ENCODE measurements at regions not wholly inside any gene's neighbourhood (a gene's known extent, or its start where the extent isn't known, plus 50 kb on each side); places are given as distances from the start of the nearest gene placed in this dataset.

GRCh38 chr11:79670882-79671281, 230.1 kb upstream of the TENM4 start:
- no peak overlapping the region for H3K4me3 ChIP-seq (replicated peaks in 1 of 3; ENCODE audit: insufficient read depth in 1 of 3, low read depth in 1 of 3, low read length in 3 of 3)
- no peak overlapping the region for H3K4me2 ChIP-seq (ENCODE audit: insufficient read depth, low read length)
- no peak overlapping the region for H3K9ac ChIP-seq (replicated peaks; ENCODE audit: extremely low read depth, insufficient read depth, low read length)
- no TSS peak for BruUV-seq (replicated peaks)
- peaks cover 10% of the 10 kb centered on the region for H3K9me3 ChIP-seq (replicated peaks; ENCODE audit: control insufficient read depth, insufficient read depth, low read length)
- intact Hi-C loops (cut with micrococcal nuclease) (no loop called here), dilution Hi-C loops (cut with MboI; ENCODE audit: extremely low pct_ligation_motif_present, low sequenced_read_pairs) (no loop called here)
- ChIA-PET POLR2A (no interaction called here), CTCF (no interaction called here)
- no peaks in the 10 kb centered on the region for H3K27me3 ChIP-seq (ENCODE audit: control insufficient read depth in 2 of 2, insufficient read depth in 2 of 2, low read length in 2 of 2)
- no peaks in the 10 kb centered on the region for H4K20me1 ChIP-seq (replicated peaks; ENCODE audit: control insufficient read depth, extremely low read depth, insufficient read depth, low read length)
- TF ChIP-seq MAX (IDR thresholded peaks at IDR 0.05; ENCODE audit: insufficient read depth, insufficient read length): no peak
- no peak for TF ChIP-seq MYC (IDR thresholded peaks at IDR 0.05; ENCODE audit: low read depth, low read length)
- no peak for TF ChIP-seq CTCF (IDR thresholded peaks at IDR 0.05; ENCODE audit: extremely low read depth in 1 of 2, insufficient read depth in 1 of 2, low read depth in 1 of 2, low read length in 2 of 2)
- no peak for TF ChIP-seq POLR2AphosphoS5 (IDR thresholded peaks at IDR 0.05; ENCODE audit: insufficient read depth, low read depth, low read length)
- no peak for TF ChIP-seq POLR2A (IDR thresholded peaks at IDR 0.05; ENCODE audit: low read depth, low read length)
- no peak for TF ChIP-seq EZH2 (IDR thresholded peaks at IDR 0.05; ENCODE audit: borderline replicate concordance, low read depth, low read length, severe bottlenecking)
- no peak for TF ChIP-seq FOS (IDR thresholded peaks at IDR 0.05; ENCODE audit: borderline replicate concordance, insufficient read depth, low read length)
- no peak for TF ChIP-seq JUN (IDR thresholded peaks at IDR 0.05; ENCODE audit: borderline replicate concordance, insufficient read depth, insufficient read length, low read depth)
- no peak for TF ChIP-seq GATA2 (IDR thresholded peaks at IDR 0.05; ENCODE audit: insufficient read depth, insufficient read length, low read depth, low read length)
- H3K36me3 ChIP-seq (ENCODE audit: control insufficient read depth in 2 of 2, extremely low read depth in 1 of 2, insufficient read depth in 2 of 2, low read length in 2 of 2): no peaks in the 10 kb centered on the region
- H3K79me2 ChIP-seq (ENCODE audit: control insufficient read depth, insufficient read depth, low read length): no peaks in the 10 kb centered on the region
- DNase-seq (ENCODE audit: low read depth, low spot score): no peak
- no peak for FAIRE-seq
- H3K4me1 ChIP-seq (ENCODE audit: control insufficient read depth, extremely low read depth, insufficient read depth, low read length): no peaks in the 10 kb centered on the region
- H2AFZ ChIP-seq (ENCODE audit: low read depth, low read length): no peak overlapping the region
- H3K9me1 ChIP-seq (replicated peaks; ENCODE audit: control insufficient read depth, extremely low read depth, insufficient read depth, low read length): no peaks in the 10 kb centered on the region
- no peak overlapping the region for H3K27ac ChIP-seq (ENCODE audit: insufficient read depth, low read depth, low read length)
